Small intestine (tissue), 7 donors: ENCODE measurements at regions not wholly inside any gene's neighbourhood (a gene's known extent, or its start where the extent isn't known, plus 50 kb on each side); places are given as distances from the start of the nearest gene placed in this dataset.

Experiments
- DNase-seq, 2 donors: peaks; one replicate each; pipeline versions ENCODE4 v3.0.0 to v3.0.0-alpha.2; 2013
- FAIRE-seq: peaks from 2 replicates; lab custom pipeline; 2012; peaks lifted over from hg19 to GRCh38; lab: Jason Lieb, UNC
- H3K27ac ChIP-seq, 3 donors: one replicate each; pipeline ENCODE4 v1.5.1; 2013; ENCODE audit warnings: low read length in 2 of 3, mild to moderate bottlenecking in 2 of 3, control low read depth in 1 of 3, inconsistent platforms in 1 of 3, low read depth in 1 of 3, moderate library complexity in 1 of 3
- H3K27me3 ChIP-seq, 3 donors: one replicate each; pipeline ENCODE4 v1.6.1; 2013; ENCODE audit warnings: low read length in 3 of 3, inconsistent platforms in 1 of 3; ENCODE audit not compliant: control insufficient read depth in 3 of 3, insufficient read depth in 3 of 3
- H3K36me3 ChIP-seq, 3 donors: one replicate each; pipeline ENCODE4 v1.6.1; 2013; ENCODE audit warnings: low read length in 3 of 3, inconsistent platforms in 1 of 3, low read depth in 1 of 3, mild to moderate bottlenecking in 1 of 3, moderate library complexity in 1 of 3; ENCODE audit not compliant: control insufficient read depth in 3 of 3, insufficient read depth in 2 of 3
- H3K4me1 ChIP-seq, 3 donors: one replicate each; pipeline ENCODE4 v1.6.1; 2013; ENCODE audit warnings: low read length in 2 of 3, inconsistent platforms in 1 of 3, low read depth in 1 of 3, mild to moderate bottlenecking in 1 of 3, moderate library complexity in 1 of 3; ENCODE audit not compliant: control insufficient read depth in 3 of 3, insufficient read depth in 2 of 3
- H3K4me3 ChIP-seq, 3 donors: one replicate each; pipeline ENCODE4 v1.5.1; 2013; ENCODE audit warnings: low read length in 3 of 3, control low read depth in 1 of 3, inconsistent platforms in 1 of 3, low read depth in 1 of 3, mild to moderate bottlenecking in 1 of 3, moderate library complexity in 1 of 3
- H3K9me3 ChIP-seq, 2 donors: one replicate each; pipeline ENCODE4 v1.6.1; 2013; ENCODE audit warnings: low read depth in 1 of 2, low read length in 1 of 2; ENCODE audit not compliant: control insufficient read depth in 2 of 2, insufficient read depth in 1 of 2
- WGBS, 3 donors: extraction: QIAGEN DNeasy Blood & Tissue Kit; methylation state at CpG; one replicate each; pipeline ENCODE4 v1.1.7; 2013; 5-methylcytosine and 5-hydroxymethylcytosine counted together
- donor health status: healthy with polysubstance abuse.
- donor health status: control.
- donor health status: control.
- donor health status: Bipolar disorder and iron deficiency.
- donor health status: healthy.

DNA sequence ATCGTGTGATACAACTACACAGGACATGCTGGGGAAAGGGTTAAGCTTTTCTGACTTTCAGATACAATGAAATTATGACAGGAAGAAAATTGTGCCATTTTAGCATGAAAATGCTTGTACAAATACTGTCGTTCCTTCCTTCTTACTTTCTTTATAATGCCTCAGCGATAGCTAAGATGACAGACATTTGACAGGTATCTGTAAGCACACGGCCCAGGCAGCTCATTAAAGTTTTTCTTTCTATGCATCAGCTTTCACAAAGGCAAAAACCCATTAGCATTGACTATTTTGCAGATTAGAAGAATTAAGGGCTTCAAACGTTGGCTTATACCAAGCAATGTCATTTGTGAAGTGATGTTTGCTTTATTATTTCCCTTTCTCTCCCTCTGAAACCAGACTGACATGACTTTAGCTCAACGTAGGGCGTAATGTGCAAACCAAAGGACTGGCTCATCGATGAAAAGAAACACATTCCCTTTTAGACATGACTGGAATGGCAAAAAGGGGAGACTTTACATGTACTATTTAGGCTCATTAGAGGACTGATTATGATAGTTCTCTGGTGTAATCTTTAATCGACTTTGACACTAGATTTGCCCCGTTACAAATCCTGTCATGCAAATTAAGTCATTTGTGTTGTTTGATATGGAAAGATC is 258.4 kb upstream of the SP8 start:
- WGBS, 3 donors, result 63 to 67% (median 64%) methylated on average over 10 of the region's 10 CpGs
- Histone ChIP-seq H3K27ac (no peak overlapping the region), H3K4me1 (no peaks in the 10 kb centered on the region), H3K4me3 (no peak overlapping the region), H3K36me3 (no peaks in the 10 kb centered on the region), H3K27me3 (no peaks in the 10 kb centered on the region), H3K9me3 (no peaks in the 10 kb centered on the region)
- no peak for DNase-seq
- no peak for FAIRE-seq

DNA sequence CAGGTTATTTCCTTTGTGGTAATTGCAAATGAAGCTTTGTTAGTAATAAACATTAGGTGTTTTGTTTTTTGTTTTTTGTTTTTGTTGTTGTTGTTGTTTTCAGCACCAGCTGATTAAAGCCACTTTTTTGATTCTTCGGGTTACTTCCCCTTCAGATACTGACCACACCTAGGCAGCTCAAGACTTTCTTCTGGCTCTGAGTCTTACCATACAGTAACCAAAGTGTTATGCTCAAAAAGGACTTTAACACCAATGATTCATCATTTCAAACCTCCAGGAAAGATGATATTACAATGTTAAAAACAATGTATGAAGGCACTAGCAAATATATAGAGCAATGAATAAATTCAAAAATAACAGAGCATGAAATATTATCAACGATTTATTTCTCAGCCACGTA is 265.2 kb upstream of the SP8 start:
- Histone ChIP-seq H3K36me3 (no peaks in the 10 kb centered on the region), H3K27ac (no peak overlapping the region), H3K4me3 (no peak overlapping the region), H3K27me3 (no peaks in the 10 kb centered on the region), H3K9me3 (no peaks in the 10 kb centered on the region), H3K4me1 (no peaks in the 10 kb centered on the region)
- FAIRE-seq (no peak), DNase-seq (no peak)
- 67 to 73% (median 73%) methylated on average over 3 of the region's 3 CpGs for WGBS, 3 donors

DNA sequence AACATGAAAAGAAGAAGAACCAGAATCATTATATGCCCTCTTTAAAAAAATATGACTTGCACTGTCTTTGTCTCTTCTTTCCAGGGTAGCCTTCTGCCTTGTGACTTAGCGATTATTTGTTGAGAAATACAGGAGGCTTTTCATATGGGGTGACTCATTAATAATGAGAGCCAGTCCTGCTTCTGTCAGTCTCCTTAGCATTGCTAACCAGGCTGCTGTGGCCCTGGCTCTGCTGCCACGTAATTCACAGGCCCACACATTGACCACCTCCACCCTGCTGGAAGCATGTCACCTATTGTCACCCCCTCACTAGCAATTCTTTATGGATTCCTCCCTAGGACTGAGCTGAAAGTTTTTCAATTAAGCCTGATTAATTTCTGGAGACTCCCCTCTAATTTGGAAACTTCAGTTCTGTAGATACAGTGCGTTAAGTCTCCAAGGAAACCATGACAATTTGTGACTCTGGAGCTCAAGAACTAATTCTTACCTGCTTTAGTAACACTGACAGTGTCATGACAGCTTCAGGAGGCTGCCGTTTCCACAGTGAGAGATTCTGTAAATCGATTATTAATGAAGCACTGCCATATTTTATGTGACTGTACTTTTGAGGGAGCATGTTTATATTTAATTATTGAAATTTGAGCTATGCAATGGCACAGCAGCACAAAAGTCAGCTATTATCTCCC is 267.9 kb upstream of the SP8 start:
- Histone ChIP-seq H3K27ac (no peak overlapping the region), H3K4me3 (no peak overlapping the region), H3K27me3 (no peaks in the 10 kb centered on the region), H3K9me3 (peaks cover 0 to 3% of the 10 kb centered on the region in 2 donors), H3K36me3 (no peaks in the 10 kb centered on the region), H3K4me1 (no peaks in the 10 kb centered on the region)
- DNase-seq (no peak), FAIRE-seq (no peak)
- WGBS, 3 donors, result 77 to 81% (median 80%) methylated on average over 5 of the region's 5 CpGs

DNA sequence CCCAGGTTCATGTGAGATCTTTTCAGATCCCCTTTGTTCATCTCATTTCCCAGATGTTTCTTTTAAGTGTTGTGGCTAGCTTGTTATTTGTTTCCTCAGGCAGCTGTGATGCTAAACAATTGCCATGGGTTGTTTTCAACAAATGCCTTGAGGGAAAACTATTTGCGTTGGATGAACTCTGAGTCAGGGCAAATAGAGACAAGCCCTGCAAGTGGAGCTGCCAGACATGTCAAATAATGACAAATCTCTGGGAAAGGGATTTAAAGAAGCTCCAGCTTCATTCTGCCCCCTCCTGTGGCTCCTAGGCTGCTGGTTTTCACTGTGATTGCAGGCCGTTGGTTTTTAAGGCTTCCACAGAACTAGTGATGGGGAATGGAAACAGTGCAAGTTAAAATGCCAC is 272.4 kb upstream of the SP8 start:
- Histone ChIP-seq H3K4me1 (no peaks in the 10 kb centered on the region), H3K4me3 (no peak overlapping the region), H3K36me3 (no peaks in the 10 kb centered on the region), H3K9me3 (peaks cover 0 to 3% of the 10 kb centered on the region in 2 donors), H3K27ac (no peak overlapping the region), H3K27me3 (no peaks in the 10 kb centered on the region)
- DNase-seq (no peak), FAIRE-seq (no peak)
- WGBS, 3 donors, result 62 to 83% (median 71%) methylated on average over 2 of the region's 2 CpGs

DNA sequence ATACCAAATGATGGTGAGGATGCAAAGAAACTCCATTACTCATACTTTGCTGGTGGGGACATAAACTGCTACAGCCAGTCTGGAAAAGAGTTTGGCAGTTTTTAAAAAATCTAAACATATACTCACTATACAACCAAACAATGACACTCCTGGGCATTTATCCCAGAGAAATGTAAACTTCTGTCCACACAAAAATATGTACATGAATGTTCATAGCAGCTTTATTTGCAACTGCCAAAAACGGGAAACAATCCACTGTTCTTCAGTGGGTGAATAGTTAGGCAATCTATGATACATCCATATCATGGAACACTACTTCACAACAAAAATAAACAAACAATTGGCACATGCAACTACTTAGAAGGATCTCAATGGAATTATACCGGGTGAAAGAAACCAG is 276.4 kb upstream of the SP8 start:
- Histone ChIP-seq H3K27ac (no peak overlapping the region), H3K36me3 (no peaks in the 10 kb centered on the region), H3K9me3 (peaks cover 0 to 3% of the 10 kb centered on the region in 2 donors), H3K4me3 (no peak overlapping the region), H3K27me3 (no peaks in the 10 kb centered on the region), H3K4me1 (no peaks in the 10 kb centered on the region)
- WGBS, 3 donors, result 75 to 81% (median 75%) methylated on average over 2 of the region's 2 CpGs
- FAIRE-seq (no peak), DNase-seq (no peak)

DNA sequence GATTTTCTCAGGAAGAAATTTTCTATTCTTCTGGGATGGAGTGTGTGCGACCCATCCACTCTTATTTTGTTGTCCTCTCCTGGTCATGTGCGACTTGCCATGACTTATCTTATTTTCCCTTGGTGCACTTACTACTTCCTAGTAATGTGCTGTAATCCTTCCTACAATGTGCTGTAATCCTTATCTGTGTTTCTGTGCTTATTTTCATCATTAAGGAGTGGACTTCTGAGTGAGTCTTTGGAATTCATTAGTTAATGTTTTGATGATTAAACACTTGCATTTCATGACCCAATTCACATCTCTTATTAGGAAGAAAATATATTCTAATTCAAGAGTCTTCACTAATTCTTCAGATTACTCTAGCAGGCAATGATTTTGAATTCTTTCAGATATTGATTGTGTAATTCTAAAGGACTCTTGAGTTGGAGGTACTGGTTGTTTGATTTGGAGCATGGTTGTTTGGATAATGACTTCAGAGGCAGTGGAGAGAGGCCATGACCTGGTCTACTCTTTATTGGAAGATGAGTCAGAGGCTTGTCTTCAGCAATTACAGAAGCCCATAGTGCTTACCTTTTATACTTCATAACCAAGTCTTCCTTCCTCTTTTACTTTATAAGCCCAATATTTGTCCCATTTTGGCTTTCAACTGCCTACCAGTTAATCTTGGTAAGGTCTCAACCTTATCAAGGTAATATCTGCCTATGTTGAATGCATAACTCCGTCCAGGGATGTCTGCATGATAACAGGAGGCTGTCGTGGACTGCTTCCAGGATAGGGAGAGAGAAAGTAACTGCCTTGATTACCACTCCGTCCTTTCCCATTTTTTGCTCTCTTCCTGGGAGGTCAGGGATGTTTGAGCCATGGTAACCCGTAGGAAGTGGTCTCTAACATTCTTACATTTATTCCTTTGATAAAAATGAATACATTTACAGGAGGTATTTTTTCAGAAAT is 278.3 kb upstream of the SP8 start:
- Histone ChIP-seq H3K36me3 (no peaks in the 10 kb centered on the region), H3K9me3 (no peaks in the 10 kb centered on the region), H3K4me3 (no peak overlapping the region), H3K27ac (no peak overlapping the region), H3K4me1 (no peaks in the 10 kb centered on the region), H3K27me3 (no peaks in the 10 kb centered on the region)
- WGBS, 3 donors, result 68 to 76% (median 72%) methylated on average over 6 of the region's 6 CpGs
- DNase-seq (no peak), FAIRE-seq (no peak)

DNA sequence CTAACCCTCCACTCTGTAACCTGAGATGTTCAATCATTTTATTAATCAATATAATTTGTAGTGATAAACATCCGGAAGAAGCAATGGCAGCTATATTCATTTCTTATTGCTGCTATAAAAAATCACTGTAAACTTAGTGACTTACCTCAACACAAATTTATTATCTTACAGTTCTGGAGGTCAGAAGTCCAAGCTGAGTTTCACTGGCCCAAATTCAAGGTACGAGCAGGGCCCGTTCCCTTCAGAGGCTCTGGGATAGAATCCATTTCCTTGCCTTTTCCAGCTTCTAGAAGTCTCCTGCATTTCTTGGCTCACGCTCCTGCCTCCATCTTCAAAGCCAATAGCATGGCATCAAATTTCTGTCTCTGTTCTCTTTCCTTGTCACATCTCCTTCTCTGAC is 279.5 kb upstream of the SP8 start:
- no peak overlapping the region for H3K4me3 ChIP-seq
- H3K36me3 ChIP-seq, result no peaks in the 10 kb centered on the region
- WGBS, 3 donors, result 36 to 70% (median 52%) methylated on average over 4 of the region's 4 CpGs
- no peak overlapping the region for H3K27ac ChIP-seq
- H3K9me3 ChIP-seq, result no peaks in the 10 kb centered on the region
- no peak for DNase-seq
- no peak for FAIRE-seq
- no peaks in the 10 kb centered on the region for H3K4me1 ChIP-seq
- H3K27me3 ChIP-seq, result no peaks in the 10 kb centered on the region

DNA sequence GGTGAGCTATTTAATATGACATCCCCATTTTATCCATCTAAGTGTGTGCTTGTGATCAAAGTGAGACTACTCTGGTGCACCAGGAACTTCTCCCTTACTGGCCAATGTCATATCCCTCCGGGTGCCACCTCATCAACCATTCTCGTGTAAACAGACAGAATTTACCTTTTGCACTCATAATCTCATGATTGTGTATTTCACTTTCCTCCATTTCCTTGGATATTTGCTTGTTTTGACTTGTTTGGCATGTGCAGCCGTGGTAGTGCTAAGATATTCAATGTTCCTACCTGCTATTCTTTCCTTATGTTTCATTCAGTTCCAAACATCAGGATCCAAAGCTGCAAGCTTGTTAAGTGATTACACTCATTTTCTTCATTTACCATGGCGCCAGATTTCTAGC is 280.5 kb upstream of the SP8 start:
- FAIRE-seq (no peak), DNase-seq (no peak)
- 76 to 85% (median 77%) methylated on average over 4 of the region's 4 CpGs for WGBS, 3 donors
- Histone ChIP-seq H3K4me3 (no peak overlapping the region), H3K4me1 (no peaks in the 10 kb centered on the region), H3K27ac (no peak overlapping the region), H3K9me3 (no peaks in the 10 kb centered on the region), H3K36me3 (no peaks in the 10 kb centered on the region), H3K27me3 (no peaks in the 10 kb centered on the region)
